Glomerular visceral epithelial cell (primary cell): ENCODE measurements at regions not wholly inside any gene's neighbourhood (a gene's known extent, or its start where the extent isn't known, plus 50 kb on each side); places are given as distances from the start of the nearest gene placed in this dataset.

Source experiments
- DNase-seq: peaks from one replicate; pipeline ENCODE4 v3.0.0-alpha.2; 2016; ENCODE audit errors: extremely low spot score

DNA sequence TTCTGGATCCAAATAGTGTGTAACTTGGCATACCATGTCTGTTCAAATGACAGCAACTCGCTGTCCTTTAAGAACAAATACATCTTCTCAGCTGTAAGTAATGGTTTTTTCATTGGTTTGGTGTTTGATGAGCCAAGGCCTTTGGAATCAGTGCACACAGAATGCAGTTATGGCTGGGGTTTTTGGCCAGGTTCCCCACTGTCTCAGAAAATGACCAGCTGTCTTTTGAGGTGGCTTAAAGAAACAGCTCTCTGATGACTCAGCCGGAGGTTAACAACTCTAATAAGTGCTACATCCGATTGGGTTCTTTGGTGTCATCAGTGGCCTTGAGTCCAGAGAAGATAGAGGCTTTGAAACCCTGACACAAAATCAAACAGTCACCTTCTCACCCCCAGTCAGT, 688.4 kb downstream of the REEP3 start:
- DNase-seq = peak; percentile 66

DNA sequence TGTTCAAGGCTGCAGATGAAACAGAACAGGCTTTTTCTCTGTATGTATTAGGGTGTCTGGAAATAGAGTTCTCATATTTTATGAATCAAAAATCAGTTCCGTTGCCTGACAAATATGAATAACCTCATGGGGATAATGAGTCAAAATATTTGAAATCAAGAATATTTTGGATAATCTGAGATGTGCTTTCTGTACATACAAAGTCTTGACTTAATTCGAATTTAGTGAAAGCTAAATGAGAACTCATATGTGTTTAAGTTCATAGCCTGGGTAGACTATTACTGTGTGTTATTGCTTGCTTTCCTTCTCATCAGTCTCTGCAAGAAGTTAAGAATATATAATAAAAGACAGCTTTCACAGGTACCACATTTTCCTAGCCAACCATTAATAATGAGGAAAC, 689.0 kb downstream of the REEP3 start:
- DNase-seq = no peak

DNA sequence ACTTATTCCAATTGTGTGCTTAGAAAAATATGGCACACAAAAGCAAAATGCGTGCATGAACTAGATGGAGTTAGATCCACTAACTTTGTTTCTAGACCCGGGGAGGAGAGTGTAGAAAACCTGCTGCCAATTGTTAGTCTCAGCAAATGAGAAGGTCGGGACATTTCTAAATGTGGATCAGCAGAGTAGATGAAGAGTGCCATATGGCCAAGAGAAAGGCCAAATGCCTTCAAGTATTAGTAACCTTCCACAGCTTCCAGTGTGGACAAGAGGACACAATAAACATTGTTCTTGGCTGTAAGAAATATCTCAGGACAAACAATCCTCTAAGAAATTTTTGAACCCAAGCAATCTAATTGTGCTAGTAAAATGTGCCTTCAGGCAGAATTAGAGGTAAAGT, 690.3 kb downstream of the REEP3 start:
- no peak for DNase-seq

DNA sequence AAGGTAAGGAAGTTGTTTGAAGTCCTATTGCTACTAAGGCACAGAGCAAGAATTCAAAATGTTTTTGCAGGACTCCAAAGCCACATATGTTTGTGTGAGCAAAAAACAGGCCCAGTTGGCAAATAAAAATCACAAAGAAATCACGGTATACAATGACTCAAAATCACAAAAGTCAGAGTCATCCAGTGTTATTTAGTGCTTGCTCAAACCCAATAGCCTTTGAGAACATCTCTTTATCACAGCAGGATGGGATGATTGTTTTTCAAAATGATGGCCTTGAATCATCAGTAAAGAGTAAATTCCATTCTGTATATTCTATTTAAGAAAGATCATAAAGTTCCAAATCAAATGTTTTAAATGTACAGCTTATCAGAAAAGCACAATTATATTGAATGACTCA, 693.9 kb downstream of the REEP3 start:
- DNase-seq = no peak

DNA sequence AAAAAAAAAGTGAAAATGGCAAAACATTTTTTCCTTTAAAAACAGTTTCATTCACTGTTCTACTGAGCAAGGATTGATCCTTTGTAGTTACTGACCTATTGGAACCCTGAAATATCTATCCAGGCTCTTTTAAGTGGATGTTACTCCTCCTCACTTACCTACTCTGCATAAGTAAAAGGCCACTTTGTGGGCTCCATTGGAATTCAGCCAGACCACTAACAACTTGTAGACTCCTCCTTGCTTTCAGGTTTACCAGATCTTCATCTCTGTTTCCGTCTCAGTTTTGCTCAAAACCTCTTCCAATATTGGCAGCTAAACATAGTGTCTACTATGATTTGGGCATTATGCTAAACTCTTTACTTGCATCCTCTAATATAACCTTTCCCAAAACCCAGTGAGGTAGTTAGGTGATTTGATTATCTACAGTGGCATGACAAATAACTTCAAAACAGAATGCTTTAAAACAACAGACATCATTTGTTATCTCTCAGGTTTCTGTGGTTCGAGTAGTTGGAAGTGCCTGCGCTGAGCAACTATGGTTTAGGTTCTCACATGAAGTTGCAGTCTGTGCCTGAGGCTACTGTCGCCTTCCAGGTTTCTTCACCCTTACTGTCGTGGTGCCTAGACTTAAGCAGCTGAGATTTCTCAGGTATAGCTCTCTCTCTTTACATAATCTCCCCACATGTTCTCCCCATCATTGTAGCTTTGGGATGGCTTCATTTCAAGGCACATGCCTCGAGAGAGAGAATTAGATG, 698.2 kb downstream of the REEP3 start:
- DNase-seq = no peak

DNA sequence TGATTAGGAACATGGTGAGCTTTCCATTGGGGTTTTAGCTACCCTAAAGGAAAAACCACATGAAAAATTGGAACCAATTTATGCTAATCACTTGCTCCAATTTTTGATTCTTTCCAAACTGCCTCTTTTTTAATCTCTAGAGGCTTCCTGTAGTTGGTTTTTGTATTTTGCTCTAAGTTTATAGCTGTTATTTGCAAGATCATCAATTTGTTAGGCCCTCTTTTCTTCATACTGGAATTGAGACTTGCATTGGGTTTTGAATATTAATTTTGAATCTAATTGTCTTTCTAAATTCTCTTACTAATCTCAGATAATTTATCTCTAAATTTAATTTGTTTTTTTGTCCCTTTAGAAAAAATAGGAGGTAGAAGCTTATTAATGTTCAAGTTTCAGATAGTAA, 713.3 kb downstream of the REEP3 start:
- DNase-seq = no peak

DNA sequence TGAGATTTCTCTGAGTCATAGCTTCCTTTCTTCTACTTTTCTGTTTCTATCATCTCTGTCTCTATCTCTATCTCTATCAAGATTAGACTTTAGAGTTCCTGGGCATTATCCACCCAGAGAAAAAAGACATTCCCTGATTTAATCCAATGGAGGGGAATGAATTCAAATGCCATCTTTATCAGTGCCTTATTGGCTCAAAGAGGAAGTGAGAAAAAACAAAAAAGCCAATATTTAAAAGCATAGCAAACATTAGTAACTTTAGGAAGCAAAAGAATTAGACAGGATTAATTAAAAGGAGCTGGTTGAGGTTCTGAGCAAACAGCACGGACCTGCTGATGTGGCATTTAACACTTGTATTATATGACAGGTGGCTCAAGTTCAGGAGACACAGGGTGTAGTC, 736.5 kb downstream of the REEP3 start:
- no peak for DNase-seq

DNA sequence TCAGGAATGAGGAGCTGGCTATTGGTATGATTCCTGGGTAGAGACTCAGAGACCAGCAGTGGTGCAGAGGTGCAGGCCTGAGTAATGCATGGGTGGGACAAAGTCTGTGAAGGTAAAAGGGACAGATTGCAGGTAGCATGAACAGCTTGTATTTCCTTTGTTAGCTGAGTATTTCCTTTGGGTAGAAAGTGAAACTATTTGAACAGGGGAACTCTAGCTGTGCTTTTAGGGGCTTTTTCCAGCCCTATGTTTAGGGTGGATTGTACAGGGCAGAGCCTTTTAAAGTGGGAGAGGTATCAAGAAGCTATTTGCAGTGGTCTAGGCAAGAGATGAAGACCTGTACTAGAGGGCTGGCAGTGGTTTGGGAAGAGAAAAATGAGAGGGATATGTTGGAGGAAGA, 739.9 kb downstream of the REEP3 start:
- no peak for DNase-seq

DNA sequence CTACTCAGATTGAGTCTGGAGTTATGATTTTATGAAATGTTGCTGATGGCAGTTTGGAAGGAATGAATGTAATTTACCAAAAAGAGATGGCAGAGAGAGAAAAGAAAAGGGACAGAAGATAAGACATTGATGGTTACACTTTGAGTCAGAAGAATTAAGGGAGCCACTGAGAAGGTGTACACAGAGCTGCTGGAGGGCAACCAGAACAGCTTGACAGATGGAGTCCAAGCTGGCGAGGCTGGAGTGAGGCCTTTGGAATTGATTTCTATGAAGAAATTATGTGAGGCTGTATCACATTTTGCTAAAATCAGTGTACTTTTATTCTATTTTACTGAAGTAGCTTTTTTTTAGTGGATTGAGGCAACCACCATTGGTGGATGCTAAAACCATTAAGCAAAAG, 740.5 kb downstream of the REEP3 start:
- no peak for DNase-seq

DNA sequence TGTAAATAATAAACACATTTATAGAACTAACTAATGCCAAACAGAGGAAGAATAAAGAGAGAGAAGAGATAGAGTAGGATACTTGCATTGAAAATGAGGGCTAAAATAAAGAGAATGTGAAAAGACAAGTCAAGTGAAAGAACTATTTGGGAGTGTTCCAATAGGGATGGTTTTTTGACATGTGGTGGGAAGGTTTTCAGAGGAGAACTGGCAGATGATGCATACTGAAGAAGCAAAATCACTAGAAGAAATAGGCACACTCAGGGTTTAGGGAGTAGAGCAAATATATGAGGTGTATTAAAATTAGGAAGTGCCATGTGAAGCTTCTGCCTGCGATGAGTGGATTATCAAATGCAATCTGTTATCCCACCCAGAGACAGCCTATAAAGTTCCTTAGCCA, 744.8 kb downstream of the REEP3 start:
- no peak for DNase-seq

DNA sequence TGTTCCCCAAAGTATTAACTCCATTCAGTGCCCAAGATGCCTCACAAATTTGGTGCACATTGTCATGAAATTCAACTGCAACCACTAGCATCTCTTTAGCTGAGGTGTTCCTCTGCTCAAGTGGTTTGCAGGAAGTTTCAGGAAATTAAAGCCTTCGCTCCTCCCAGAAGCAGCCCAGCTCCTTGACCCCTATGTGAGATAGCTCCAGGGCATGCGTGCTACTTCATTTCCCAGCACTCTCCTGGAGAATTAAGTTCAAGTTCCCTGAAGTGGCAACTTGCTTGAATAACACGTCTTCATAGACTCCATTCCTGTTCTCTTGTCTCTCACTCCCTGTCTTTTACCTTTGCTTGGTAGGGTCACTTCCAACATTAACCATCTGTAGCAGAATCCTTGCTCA, 750.3 kb downstream of the REEP3 start:
- no peak for DNase-seq

DNA sequence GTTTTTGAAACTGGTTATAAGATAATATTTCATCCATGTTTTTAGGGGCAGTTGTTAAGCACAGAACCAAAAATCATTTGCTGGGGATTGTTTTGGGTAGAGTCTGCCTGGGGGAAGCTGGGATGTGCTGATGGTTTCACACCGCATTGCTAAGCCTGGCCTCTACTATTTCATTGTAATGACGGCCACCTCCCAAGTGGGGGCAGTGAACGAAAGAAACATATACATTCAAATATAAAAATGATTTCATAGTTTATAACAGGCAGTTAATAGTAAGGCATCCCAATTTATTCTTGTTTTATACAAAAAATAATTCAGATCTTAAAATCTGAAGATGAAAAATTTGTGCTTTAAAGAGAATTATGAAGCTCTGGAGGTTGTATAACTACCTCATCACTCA, 750.8 kb downstream of the REEP3 start:
- DNase-seq = no peak

DNA sequence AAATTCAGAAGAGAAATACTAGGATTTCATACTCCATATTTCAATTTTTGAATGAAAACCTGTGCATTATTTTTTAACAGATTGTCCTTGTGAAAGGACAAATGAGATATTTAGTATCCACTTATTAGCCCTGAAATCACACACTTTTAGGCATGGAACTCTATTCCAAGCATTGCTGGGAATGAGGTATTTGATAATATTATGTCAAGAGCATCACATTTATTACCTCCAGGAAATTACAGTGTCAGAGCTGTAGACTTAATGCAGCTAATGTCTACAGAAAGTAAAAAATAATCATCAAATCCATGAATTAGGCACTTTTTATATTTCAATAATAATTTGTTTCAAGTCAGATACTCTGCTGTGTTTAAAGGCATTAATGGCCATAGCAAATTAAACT, 753.8 kb downstream of the REEP3 start:
- DNase-seq = no peak

DNA sequence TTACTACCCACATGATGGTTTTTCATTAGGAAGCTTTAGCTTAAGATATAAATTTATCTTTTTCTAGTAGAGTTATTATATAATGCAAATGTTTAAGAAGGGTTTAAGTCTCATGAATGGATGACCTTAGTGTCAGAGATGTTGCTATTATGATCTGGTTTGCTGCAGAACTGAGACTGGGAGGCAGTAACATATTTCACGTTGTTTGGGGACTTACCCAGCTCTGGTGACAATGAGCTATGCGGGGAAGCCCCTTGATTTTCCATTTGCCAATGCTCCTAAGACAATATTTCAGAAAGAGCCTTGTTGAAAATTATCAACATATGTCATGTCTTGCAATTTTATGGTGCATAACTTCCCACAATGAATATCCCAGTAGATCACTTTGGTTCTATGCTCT, 754.6 kb downstream of the REEP3 start:
- DNase-seq = no peak

DNA sequence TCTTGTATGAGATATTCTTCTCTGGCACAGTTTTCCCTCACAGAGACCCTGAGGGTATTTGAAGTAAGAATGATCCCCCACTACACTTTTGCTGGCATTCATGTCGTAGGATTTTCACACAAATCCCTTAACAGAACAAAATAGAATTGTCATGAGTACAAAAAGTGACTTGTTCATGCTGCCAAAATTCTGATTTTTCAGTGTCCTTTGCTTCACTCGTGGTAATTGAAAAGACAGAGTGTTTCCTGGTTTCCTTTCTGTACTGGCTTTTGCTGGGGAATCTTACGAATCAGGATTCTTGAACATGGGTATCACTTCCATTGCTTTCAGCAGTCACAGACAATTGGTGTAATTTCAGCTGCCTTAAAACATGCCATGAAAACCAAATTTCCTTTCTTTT, 756.3 kb downstream of the REEP3 start:
- DNase-seq = no peak

DNA sequence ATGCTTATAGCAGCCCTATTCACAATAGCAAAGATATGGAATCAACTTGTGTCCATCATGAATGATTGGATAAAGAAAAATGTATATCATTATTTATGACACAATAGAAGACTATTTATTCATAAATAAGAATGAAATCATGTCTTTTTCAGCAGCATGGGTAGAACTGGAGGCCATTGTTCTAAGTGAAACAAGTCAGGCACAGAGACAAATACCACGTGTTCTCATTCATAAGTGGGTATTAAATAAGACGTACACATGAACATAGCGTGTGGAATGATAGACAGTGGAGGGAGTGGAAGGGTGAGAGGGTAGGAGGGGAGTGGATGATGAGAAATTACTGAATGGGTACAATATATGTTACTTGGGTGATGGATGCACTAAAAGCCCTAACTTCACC, 762.4 kb downstream of the REEP3 start:
- DNase-seq = no peak

DNA sequence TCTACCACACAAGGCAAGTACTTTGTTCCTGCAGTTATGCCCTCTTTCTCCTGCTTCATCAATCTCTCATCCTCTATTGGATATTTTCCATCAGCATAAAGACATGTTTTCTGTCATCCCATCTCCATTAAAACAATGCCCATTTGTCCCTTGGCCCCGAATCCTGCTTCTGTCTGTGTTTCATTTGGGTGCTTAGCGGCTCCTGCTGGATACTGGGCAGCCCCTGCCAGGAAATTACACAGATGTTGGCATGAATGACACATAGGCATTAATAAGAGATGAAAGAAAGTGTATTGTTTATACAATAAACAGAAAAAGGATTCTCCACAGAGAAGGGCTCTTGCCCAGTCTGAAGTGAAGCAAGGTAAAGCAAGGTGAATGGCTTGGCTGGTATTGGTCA, 765.3 kb downstream of the REEP3 start:
- no peak for DNase-seq

DNA sequence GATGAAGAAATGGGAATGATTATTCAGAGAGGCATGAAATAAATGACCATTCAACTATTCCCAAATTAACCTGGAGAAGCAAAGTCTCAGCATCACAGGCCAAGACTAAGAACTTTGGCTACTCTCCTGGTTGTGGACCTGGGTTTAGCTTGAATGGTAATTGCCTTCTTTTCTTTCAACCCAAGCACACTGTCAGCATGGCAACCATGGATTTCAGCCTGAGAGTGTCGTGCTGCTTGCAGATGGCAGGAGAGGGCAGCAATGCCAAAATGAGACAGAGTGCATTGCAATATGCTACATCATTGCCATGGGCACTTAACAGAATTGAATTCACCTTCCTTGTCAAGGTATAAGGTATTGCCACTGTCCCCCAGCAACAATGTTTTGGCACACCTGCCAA, 767.2 kb downstream of the REEP3 start:
- no peak for DNase-seq

DNA sequence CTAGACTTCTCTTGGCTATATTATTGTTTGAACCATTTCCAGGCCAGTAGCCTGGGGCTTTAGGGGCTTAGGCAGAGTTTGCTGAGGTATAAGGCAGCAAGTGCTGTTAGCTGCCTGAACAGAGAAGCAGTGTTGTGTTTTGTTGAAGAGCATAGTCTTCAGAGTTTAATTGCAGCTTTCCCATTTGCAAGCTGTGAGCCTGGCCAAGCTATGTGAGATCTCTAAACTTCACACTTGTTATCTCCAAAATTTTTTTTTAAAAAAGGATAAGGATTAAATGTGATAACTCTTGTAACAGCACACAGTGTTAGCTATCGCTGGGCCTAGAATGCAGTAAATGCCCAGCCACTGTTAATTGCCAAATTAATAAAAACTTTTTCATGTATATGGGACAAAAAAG, 782.4 kb downstream of the REEP3 start:
- no peak for DNase-seq

DNA sequence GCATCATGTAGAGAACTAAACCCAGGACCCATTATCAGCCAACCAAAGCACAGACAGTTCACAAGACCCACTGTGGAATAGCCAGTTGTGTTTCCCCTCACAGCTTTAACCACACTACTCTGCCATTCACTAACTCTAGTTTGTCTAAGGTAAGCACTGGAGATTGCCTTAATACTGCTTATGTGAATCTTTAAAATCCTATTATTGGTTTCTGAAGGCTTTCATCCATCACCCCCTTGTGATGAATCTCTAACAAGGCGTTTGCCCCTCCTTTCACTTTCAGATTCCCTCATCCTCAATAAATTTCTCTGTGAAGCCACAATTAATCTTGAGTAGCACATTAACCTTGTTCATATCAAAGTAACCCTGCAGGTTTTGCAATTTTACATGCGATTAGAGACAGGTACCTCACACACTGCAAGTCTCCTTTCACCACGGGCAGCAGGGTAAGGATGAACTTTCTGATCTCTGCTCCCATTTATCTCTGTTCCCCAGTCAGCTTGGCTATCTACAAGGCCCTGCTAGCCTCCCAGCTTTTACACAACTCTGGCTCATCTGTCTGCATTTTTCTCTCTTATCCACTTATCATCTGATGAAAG, 785.6 kb downstream of the REEP3 start:
- DNase-seq = no peak

DNA sequence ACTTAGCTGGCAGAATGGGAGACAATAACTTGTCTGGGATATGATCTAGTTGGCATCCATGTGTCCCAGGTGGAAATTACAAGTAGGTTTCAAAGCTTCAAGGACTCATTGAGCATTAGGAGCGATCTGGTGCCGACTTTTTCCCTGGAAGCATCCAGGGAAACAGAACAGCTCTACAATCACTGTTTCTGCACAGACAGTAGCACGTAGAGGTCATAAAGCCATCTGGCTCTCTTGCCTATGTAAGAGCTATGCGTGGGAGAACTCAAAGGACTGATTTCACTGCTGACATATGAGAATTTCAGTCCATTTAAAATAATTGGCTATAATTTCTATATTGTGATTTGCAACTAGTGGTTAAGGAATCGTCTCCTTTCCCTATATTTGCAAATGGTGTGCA, 791.7 kb downstream of the REEP3 start:
- no peak for DNase-seq

DNA sequence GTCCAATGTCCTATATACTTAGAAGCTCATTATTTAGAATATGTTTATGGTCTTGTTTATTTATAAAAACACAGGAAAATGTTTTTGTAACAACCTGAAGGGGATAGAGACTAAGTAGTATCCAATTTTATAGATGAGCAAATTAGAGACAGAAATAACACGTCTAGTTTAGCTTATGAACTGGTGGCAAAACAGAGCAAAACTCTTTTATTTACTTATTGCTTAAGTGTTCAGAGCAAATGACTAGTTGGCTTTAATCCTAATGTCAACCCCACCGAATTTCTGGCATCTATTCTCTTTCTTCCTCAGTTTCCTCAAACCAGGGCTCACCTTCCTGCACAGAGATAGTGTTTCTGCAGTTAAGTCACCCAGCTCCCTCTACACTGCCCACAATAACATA, 792.8 kb downstream of the REEP3 start:
- DNase-seq = no peak

DNA sequence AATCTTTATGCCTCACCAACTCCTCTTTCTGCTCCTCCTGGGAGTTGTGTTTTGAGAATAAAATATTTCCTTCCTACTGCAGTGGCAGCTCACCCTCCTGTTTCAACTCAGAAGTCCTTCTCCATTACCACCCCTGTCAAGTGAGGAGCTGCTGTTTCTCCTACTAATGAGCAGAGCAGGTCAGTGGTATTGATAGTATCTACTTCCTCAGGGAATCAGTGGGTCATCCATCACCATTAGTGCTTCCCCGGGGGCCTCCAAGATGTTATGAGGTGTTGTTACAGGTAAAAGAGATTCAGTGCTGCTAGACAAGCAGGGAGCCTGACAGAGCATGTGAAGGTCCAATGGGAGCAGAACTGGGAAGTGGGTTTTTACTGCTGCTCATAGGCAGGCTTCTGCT, 795.2 kb downstream of the REEP3 start:
- no peak for DNase-seq

DNA sequence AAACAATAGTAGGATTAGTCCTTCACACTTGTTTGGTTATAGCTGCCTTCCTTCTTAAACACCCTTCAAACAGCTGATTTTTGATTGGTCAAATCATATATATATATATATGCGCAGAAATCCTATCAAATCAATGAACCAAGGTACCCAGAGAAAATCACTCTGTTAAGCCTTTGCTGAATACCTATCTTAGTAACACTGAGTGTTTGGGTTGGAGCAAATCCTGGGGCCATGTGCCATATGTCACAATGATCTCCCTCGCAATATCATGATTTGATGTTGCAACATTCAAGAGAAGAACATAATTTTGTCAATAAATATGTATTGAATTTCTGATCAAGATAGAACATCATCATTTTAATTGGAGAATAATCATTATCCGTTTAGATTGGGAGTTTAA, 795.6 kb downstream of the REEP3 start:
- no peak for DNase-seq
